T1000 (cell line): ENCODE measurements at regions not wholly inside any gene's neighbourhood (a gene's known extent, or its start where the extent isn't known, plus 50 kb on each side); places are given as distances from the start of the nearest gene placed in this dataset.

Experiments
- DNase-seq: peaks from one replicate; lab custom pipeline; 2025; ENCODE audit warnings: mixed read lengths; lab: John Stamatoyannopoulos, UW

DNA sequence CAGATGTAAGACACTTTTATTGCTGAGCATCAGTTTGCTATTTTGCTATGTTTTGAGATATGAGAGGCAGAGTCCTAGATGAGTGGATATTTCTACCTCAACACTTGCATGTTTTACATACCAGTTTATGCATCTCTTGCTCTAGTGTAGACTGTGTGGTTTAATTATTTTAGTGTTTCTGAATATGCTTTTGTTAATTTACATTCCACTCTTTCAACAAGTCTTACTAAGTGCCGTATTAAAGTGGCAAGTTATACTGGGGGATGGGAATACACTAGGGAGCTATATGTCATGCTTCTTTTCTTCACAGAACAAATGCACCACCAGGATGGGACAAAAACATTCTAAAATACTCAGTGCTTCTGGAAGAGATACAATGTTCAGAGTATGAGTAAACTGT is 507.7 kb upstream of the PRMT6 start:
- DNase-seq: no peak

DNA sequence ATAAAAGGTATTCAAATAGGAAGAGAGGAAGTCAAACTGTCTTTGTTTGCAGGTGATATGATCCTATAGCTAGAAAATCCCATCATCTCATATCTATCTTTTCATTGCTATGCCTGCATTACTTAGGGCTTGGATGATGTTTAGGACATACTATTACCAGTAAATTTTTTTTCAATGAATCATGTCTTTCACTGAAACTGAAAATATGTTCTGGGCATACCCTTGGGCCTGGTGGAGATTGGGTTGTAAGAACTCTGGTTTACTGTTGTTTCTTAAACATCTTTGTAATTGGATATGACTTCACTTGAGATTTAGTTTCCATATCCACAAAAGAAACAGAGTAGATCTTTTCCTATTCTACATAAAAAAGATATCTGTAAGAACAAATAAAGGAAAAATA is 502.2 kb upstream of the PRMT6 start:
- peak; percentile 4 for DNase-seq

DNA sequence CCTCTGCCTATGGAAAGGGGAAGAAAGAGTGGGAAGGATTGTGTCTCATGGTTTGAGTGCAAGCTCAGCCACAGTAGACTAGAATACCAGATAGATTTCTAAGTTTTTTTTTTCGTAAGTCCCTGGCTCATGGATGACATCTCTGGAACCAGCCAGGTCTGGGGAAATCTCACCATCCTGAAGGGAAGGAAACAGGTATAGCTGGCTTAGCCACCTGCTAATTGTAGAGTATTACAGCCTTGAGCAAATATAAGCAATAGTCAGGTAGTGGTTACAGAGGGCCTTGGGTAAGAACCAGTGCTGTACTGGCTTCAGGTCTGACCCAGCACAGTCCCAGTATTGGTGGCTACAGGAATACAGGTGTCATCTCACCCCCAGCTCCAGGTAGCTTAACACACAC is 500.9 kb upstream of the PRMT6 start:
- DNase-seq: no peak

DNA sequence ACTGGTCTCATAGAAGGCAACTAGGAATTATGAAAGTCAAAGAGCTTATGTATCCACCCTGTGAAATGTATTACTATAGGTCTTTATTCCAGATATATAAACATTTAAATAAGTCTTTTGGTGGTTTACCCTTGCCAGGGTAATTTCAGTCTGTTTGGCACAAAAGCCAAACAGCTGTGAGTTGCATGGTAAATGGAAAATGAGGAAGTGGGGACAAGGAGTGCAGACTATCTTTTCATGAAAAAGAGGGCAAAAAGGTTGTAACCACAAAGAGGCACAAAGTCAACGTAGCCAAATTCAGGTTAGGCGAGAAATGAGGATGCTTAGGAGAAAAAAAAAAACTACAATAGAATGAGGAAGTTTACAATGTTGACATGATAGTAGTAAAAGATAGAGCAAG is 492.3 kb upstream of the PRMT6 start:
- DNase-seq: no peak

DNA sequence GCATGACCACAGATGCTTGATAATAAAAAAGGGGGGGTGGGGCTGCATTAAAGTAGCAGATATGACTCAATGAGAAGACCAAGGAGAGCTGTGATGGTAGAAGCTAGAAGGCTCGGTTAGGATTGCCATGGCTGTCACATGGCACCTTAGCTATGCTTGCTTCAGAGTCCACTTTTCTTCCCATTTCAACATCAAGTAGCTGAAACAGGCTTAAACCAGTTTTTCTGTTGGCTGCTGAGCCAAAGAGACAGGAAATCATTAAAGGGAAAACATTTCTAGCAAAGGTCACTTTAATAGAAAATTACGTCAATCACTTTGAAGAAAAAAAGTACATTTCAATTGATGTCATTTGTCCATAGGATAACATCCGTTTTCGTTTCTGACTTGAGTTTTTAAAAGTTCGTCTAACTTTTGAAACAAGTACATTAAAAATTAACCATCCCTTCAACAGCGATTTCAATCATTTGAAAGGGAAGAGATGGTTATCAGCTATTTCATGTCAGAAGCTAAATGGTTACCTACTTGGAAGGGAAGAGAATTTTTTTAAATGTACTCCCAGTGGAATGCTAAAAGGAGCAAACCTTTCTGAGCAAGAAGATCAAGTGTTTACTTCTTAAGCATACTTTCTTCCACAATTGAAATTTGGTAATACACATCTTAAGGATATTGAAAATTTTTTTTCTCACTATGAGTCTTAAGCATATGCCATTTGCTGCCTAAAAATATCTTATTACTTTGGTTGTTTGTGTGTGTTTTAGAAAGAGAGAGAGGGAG is 488.1 kb upstream of the PRMT6 start:
- DNase-seq: no peak

DNA sequence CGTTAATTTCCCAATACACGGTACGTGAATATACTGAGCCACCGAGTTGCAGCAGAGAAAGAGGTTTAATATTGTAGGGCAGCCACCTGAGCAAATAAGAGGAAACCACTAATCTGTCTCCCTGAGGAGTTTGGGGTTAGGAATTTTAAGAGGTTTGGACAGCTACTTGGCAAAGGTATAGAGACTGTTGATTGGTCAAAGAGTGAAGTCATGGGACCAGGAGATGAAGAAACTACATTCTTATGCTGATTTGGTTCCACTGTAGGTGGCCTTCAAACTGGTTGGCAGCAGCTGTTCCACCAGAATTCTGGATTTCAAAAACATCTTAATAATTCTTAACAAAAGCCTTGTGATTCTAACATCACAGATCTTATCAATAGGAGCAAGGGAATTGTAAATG is 485.4 kb upstream of the PRMT6 start:
- DNase-seq: no peak

DNA sequence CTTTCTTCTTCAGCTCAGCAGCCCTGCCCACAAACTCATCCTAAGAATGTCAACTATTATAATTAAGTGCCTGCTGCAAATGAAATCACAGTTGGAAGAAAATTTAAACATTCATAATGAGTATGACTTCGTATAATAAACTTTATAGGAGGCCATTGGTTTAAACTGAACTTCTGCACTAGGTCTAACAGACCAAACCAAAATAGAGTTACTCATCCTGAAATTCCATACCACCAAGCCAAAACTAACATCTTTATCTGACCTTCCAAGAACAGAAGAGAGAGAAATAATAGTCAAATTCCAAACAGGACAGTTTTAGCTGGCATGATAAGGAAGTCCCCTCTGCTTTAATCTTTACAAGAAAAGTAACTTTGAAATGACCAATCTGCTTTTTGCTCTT is 472.4 kb upstream of the PRMT6 start:
- DNase-seq: no peak

DNA sequence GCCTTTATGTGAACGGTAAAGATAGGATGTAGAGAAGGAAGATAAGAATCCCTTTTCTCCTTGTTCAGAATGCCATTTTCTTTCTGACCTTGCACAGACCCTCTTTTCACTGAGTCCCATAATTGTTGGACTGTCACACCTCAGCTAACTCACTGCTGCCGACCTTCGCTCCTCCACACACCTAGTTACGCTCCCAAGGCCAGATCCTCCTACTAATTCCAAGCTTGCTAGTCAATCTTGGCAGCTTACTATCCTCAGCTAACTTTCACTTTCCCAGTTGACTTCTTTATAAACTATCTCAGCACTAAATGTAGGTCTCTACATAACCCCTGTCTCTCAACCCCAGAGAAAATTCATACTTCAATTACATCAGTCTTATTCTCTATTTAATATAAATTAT is 471.8 kb upstream of the PRMT6 start:
- no peak for DNase-seq

DNA sequence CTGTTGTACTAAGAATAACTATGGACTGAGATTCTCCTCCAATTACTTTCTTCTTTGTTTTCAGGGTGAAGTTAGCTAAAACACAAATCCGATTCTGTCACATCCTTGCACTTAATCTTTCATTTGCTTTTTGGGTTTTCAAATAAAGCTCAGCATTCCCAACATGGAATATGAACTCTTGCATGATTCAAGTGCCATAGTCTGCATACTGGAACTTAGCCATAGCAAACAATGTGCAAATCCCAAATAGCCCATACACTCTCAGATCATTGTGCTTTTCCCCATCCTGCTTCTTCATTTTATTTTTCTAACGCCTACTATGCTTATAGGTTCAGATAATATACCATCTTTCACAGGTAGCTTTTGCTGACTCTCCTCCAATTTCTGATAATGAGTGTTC is 455.8 kb upstream of the PRMT6 start:
- no peak for DNase-seq

DNA sequence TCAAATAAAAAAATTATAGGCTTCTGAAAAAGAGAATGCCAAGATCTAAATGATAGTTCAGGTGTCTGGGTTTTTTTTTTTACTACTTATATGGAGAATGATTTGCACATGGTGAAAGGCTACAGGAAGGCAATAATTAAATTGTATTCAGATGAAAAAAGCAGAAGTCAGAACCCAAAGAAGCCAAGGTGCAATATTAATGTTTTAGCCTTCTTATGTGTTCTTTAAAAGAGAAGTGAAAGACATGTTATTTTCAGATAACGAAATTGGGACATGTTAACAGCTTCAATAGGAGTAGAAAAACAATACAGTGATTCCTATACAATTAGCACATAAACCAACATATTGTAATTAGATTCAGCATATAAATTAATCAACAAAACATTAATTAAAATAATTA is 452.9 kb upstream of the PRMT6 start:
- no peak for DNase-seq

DNA sequence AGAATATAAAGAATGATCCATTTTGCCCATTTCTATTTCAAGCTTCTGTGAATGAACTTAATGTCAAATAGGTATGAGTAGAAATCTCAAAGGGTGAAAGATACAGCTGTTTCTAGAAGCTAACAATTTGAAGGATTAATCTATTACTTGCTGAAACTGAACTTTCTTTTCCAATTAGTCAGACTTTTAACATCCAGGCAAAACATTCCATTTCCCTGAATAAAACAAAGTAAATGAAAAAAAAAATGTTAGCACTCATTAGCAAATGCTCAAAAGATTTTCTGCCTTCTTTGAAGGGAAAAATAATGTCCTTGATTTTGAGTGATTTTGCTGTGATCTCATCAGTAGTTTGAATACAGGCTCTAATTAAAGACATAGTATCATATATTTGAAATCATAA is 447.6 kb upstream of the PRMT6 start:
- DNase-seq: no peak

DNA sequence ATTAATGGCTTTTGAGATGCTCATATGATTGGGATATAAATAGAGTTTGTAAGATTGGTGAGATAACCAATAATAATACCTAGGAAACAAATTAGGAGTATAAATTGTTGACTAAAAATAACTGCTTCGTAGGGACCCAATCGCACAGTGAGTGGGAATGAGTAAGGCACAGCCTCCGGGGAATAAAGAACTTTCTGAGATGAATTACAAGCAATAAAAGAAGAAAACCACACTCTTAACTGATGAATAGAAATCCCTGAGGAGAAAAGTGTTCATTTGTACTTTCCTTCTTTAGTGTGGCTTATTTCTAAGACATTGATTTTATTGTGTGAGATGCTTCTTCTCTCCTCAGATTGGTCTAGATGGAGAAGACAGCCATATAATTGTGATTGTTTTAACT is 443.4 kb upstream of the PRMT6 start:
- DNase-seq: no peak

DNA sequence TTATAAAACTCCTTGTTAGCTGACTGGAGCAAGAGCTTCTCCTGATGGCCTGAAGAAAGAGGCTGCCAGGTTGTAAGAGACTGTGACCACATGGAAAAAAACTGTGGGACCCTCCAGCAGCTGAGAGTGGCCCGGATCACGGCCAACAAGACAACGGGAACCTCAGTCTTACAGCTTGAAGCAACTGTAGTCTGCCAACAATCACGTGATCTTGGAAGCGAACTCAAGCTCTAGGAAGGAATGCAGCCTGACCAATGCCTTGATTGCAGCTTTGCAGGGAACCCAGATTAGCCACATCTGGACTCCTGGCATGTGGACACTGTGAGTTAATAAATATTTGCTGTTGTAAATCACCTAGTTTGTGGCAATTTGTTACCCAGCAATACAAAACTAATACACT is 442.6 kb upstream of the PRMT6 start:
- no peak for DNase-seq

DNA sequence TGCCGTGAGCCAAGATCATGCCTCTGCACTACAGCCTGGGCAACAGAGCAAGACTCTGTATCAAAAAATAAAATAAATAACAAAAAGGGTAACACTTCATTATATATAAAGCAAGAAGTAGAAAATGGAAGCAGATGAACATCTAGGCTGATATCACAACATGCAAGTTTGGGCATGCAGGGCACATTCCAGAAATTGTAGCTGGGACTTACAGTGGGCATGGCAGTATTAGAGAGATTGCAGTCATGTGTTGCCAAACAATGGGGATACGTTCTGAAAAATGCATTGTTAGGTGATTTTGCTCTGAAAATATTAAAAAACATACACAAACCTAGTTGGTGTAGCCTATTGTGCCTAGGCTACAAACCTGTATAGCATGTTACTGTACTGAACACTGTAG is 441.0 kb upstream of the PRMT6 start:
- DNase-seq: no peak

DNA sequence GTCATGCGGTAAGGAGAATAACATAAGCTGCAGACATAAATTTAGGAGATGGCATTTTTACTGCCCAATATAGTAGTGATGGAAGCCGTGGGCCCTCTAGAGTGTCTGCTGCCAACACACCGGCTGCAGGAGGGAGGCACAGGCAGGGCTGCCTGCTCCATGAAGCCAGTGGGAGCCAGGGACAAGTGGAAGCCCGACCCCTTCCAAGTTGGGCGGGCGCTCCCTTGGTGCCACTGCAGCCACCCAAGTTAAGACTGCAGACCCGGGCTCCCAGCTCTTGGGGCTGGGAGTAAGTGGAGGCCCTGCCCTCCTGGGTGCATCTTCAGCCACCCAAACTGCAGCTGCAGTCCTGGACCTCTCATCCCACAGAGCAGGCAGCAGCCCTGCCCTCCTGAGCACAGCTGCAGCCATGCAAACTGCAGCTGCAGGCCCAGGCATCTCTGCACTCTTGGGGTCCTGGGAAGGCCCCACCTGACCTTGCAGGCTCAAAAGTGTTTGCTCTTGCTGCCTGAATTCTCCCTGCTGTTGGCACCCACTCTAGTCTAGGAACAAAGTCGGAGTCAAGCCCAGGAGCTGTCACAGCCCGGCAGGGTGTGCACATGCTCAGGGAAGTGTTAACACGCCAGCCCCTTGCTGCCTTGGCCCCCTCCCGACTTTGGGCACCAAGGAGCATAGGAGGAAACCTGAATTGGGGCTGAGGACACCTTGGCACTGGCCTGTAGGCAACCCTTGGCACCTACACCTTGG is 437.2 kb upstream of the PRMT6 start:
- no peak for DNase-seq

DNA sequence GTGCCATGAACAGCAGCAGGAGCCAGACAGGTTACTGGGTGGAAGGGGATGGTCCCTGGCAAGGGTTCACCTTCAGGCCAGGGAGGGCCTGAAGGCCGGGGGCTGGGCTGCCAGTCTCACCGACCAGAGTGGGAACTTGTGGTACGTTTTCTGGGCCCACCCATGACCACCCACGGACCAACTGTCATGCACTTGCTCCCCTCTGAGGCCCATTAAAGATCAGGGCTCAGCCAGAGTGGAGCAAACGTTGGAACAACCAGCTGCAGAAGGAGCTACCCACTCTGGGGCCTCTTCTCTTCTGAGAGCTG is 436.7 kb upstream of the PRMT6 start:
- DNase-seq: no peak

DNA sequence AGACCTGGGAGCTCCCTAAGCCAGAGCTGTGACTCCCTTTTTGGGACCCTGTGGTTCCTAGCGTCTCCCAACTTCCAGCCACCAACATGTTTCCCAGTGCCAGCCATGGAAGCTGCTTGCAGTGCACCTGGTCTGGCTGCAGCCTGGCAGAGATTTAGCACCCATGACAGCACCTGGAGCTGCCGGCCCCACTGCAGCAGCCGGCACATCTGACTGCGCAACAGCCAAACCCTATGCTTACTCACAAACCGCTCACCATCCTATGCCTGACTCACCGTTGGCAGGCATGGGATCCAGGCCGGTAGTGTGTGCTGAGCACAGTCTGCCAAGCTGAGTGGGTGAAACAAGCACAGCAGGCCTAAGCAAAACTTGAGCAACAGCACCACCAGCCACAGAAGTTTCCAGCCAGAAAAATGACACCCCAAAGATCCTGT is 435.9 kb upstream of the PRMT6 start:
- peak; percentile 73 for DNase-seq

DNA sequence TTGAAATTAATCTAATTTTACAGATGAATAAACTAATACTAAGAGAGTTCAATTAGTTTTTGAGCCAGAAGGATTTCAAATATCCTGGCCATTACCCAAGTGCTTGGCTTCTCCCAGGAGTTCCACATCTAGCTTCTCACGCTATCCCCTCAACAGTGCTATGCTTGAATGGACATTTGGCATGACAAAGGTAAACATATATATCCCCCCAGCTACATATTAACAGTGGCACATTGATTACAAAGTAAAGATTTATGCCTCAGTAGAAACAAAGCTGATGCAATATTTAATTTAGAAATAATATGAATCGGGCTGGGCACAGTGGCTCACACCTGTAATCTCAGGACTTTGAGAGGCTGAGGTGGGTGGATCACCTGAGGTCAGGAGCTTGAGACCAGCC is 434.6 kb upstream of the PRMT6 start:
- no peak for DNase-seq

DNA sequence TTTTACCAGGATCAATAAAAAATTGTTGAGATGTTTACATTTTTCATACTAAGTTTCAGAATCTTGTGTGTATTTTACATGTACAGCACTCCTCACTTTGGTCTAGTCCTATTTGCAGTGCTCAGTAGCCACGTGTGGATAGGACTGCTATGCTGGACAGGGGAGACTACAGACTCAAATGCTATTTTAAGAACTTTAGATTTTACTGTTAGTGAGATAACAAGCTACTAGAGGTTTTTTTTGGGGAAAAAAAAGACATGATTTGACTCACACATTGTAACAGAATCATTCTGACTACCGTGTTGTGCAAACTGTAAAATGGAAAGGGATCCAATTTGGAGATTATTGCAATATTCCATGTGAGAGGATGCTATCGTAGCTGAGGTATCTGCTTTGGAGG is 418.9 kb upstream of the PRMT6 start:
- no peak for DNase-seq

DNA sequence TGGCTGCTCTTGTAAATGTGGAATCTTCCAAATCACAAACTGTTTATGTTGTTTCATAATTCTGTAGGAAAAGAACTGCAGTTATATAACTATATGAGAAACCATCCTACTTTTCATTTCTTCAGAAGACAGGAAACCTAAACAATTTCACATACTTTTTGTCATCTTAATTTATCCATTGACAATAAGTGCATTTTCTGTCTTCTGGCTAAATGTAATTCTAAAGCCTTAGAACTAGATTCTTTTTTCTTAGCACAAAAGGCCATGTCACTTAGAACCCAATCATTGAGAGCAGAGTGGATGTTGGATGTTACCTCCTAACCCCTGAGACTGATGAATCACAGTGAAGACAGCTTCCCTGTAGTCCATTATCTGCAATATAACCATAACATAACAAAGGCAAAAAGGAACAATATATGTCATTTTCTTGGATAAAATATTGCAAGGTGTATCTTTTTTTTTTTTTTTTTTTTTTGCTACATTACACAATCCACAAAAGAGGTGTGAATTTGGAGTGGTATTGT is 410.2 kb upstream of the PRMT6 start:
- DNase-seq: no peak

DNA sequence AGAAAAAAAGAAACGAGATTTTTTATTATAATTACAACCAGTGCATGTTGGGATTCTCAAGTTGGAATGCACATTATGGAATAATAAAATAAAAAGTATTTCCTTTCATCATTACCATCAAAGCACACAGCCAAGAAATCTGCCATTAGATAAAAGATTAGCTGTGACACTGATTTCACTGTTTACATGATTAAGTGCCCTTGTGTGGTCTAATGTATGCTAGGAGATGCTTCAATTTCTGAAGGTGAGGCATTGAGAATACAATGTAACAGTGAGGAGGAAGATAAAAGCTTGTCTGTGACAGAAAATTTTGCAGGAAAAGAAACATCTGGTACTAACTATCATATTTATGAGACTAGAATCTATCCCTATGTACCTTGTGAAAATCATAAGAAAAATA is 409.7 kb upstream of the PRMT6 start:
- DNase-seq: no peak

DNA sequence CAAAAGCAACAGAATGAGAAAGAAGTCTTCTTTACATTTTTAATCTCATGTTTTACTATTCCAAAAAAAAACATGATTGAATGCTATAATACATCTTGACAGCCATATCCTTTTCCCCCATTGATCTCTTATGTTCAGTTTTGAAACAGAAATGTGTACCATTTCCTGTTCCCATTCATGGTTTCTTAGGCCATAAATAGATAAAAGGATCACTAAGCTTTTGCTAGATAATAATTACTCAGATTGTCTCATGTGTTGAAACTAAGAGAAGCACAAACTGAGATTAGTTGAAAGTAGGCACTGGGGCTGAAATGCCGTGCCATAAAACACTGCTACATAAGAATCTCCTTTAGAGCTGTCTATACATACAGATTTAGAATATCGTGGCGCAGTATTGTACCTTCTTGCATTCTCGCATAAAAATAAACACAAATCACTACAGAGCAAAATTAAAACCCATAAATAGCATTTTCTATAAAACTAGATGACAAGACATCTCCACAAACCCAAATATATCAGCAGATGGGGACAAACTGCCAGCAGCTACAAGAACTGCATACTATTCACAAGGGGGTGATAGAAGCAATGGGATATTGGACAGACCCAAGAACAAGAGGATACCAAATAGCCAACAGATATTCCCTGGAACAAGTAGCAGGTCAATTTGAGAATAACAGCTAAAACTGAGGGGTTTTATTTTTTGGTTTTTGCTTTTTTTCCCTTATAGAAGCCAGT is 405.3 kb upstream of the PRMT6 start:
- no peak for DNase-seq
